HEK293 (cell line): ENCODE measurements at regions not wholly inside any gene's neighbourhood (a gene's known extent, or its start where the extent isn't known, plus 50 kb on each side); places are given as distances from the start of the nearest gene placed in this dataset.

Experiments used
- CTCF ChIA-PET: fragments of 350-600 bp; formaldehyde crosslinking; extraction: SDS; loops from one replicate; lab custom pipeline; 2021; ENCODE audit warnings: antibody characterized with exemption; lab: Yijun Ruan, JAX
- POLR2A ChIA-PET: fragments of 300-600 bp; formaldehyde crosslinking; extraction: SDS; loops from one replicate; lab custom pipeline; 2020; ENCODE audit warnings: antibody characterized with exemption, inconsistent platforms; lab: Yijun Ruan, JAX
- H3K27ac ChIP-seq: fragments of 200-500 bp; sonication (Bioruptor generic); 2 replicates; pipeline ENCODE4 v1.5.1; 2014; ENCODE audit warnings: low read depth, low read length, control low read depth, inconsistent platforms; ENCODE audit errors: extremely low read depth
- H3K36me3 ChIP-seq, 2 experiments: fragments of 200-500 bp in 1 of 2; sonication (Bioruptor generic) in 1 of 2; 1 replicate in 1 of 2; 2 replicates in 1 of 2; pipeline ENCODE4 v1.5.1; 2014 to 2017; ENCODE audit warnings: inconsistent platforms in 2 of 2, low read length in 2 of 2; ENCODE audit not compliant: control insufficient read depth in 2 of 2, insufficient read depth in 1 of 2
- H3K4me1 ChIP-seq: fragments of 200-500 bp; sonication (Bioruptor generic); 2 replicates; pipeline ENCODE4 v1.5.1; 2014; ENCODE audit warnings: mild to moderate bottlenecking, low read length, inconsistent platforms; ENCODE audit not compliant: control insufficient read depth, insufficient read depth
- H3K4me3 ChIP-seq: 2 replicates; pipeline ENCODE4 v1.5.1; 2011; ENCODE audit warnings: low read depth, mild to moderate bottlenecking, control low read depth, low read length, moderate library complexity
- H3K9me3 ChIP-seq: fragments of 200-500 bp; sonication (Bioruptor generic); 2 replicates; pipeline ENCODE4 v1.5.1; 2014; ENCODE audit warnings: low read depth, low read length, inconsistent platforms; ENCODE audit not compliant: control insufficient read depth, insufficient read depth
- FEZF1 ChIP-seq: fragments of 450-650 bp; formaldehyde crosslinking; IDR thresholded peaks from 2 replicates; pipeline ENCODE4 v1.5.1; 2016; ENCODE audit warnings: missing biosample characterization, missing genetic modification characterization
- GLIS2 ChIP-seq: fragments of 450-650 bp; formaldehyde crosslinking; IDR thresholded peaks from 2 replicates; pipeline ENCODE4 v1.5.1; 2016; ENCODE audit warnings: missing biosample characterization, missing genetic modification characterization
- OVOL3 ChIP-seq: fragments of 450-650 bp; formaldehyde crosslinking; IDR thresholded peaks from 2 replicates; pipeline ENCODE4 v1.5.1; 2016; ENCODE audit warnings: missing biosample characterization, missing genetic modification characterization
- PRDM4 ChIP-seq: fragments of 450-650 bp; formaldehyde crosslinking; IDR thresholded peaks from 2 replicates; pipeline ENCODE4 v1.5.1; 2017; ENCODE audit warnings: missing biosample characterization, missing genetic modification characterization
- SALL2 ChIP-seq: fragments of 450-650 bp; formaldehyde crosslinking; IDR thresholded peaks from 2 replicates; pipeline ENCODE4 v1.5.0; 2017; ENCODE audit warnings: missing biosample characterization, mild to moderate bottlenecking, missing genetic modification characterization, borderline replicate concordance
- WT1 ChIP-seq: fragments of 450-650 bp; formaldehyde crosslinking; IDR thresholded peaks from 2 replicates; pipeline ENCODE4 v1.5.1; 2016; ENCODE audit warnings: missing biosample characterization, missing genetic modification characterization
- ZBTB1 ChIP-seq: fragments of 450-650 bp; formaldehyde crosslinking; IDR thresholded peaks from 2 replicates; pipeline ENCODE4 v1.5.1; 2016; ENCODE audit warnings: missing biosample characterization, missing genetic modification characterization
- ZBTB10 ChIP-seq: fragments of 450-650 bp; formaldehyde crosslinking; IDR thresholded peaks from 2 replicates; pipeline ENCODE4 v1.5.1; 2016; ENCODE audit warnings: missing biosample characterization, missing genetic modification characterization
- ZBTB21 ChIP-seq: fragments of 450-650 bp; formaldehyde crosslinking; IDR thresholded peaks from 2 replicates; pipeline ENCODE4 v1.5.1; 2017; ENCODE audit warnings: missing biosample characterization, missing genetic modification characterization
- ZBTB7A ChIP-seq: fragments of 450-650 bp; formaldehyde crosslinking; IDR thresholded peaks from 2 replicates; pipeline ENCODE4 v1.5.1; 2016; ENCODE audit warnings: low read depth, missing biosample characterization, missing genetic modification characterization
- ZFHX2 ChIP-seq: fragments of 450-650 bp; formaldehyde crosslinking; conservative IDR thresholded peaks from 2 replicates; pipeline ENCODE4 v1.5.1; 2016; ENCODE audit warnings: missing biosample characterization, missing genetic modification characterization
- ZFP41 ChIP-seq: fragments of 450-650 bp; formaldehyde crosslinking; IDR thresholded peaks from 2 replicates; pipeline ENCODE4 v1.5.1; 2016; ENCODE audit warnings: missing biosample characterization, missing genetic modification characterization, borderline replicate concordance
- ZNF132 ChIP-seq: fragments of 450-650 bp; formaldehyde crosslinking; IDR thresholded peaks from 2 replicates; pipeline ENCODE4 v1.5.1; 2017; ENCODE audit warnings: missing biosample characterization, missing genetic modification characterization, borderline replicate concordance
- ZNF174 ChIP-seq: fragments of 450-650 bp; formaldehyde crosslinking; IDR thresholded peaks from 2 replicates; pipeline ENCODE4 v1.5.0; 2017; ENCODE audit warnings: missing biosample characterization, mild to moderate bottlenecking, missing genetic modification characterization
- ZNF19 ChIP-seq: fragments of 450-650 bp; formaldehyde crosslinking; IDR thresholded peaks from 2 replicates; pipeline ENCODE4; 2016; ENCODE audit warnings: missing biosample characterization, missing genetic modification characterization, low read depth
- ZNF341 ChIP-seq: fragments of 450-650 bp; formaldehyde crosslinking; IDR thresholded peaks from 2 replicates; pipeline ENCODE4; 2016; ENCODE audit warnings: low read depth, missing biosample characterization, missing genetic modification characterization
- ZNF555 ChIP-seq: fragments of 450-650 bp; formaldehyde crosslinking; conservative IDR thresholded peaks from 2 replicates; pipeline ENCODE4 v1.5.1; 2017; ENCODE audit warnings: missing biosample characterization, mild to moderate bottlenecking, missing genetic modification characterization, inconsistent platforms
- ZNF626 ChIP-seq: fragments of 450-650 bp; sonication (Bioruptor Pico); formaldehyde crosslinking; IDR thresholded peaks from 2 replicates; pipeline ENCODE4 v1.5.1; 2018; ENCODE audit warnings: missing biosample characterization, missing genetic modification characterization, inconsistent platforms
- ZNF658 ChIP-seq: fragments of 450-650 bp; formaldehyde crosslinking; IDR thresholded peaks from 2 replicates; pipeline ENCODE4; 2016; ENCODE audit warnings: missing biosample characterization, missing genetic modification characterization
- ZNF660 ChIP-seq: fragments of 450-650 bp; IDR thresholded peaks from 2 replicates; pipeline ENCODE4 v1.5.1; 2018; ENCODE audit warnings: missing biosample characterization, mild to moderate bottlenecking, missing genetic modification characterization
- ZNF670 ChIP-seq: fragments of 450-650 bp; formaldehyde crosslinking; IDR thresholded peaks from 2 replicates; pipeline ENCODE4 v1.5.1; 2016; ENCODE audit warnings: missing biosample characterization, missing genetic modification characterization, low read depth
- ZNF707 ChIP-seq: fragments of 450-650 bp; formaldehyde crosslinking; IDR thresholded peaks from 2 replicates; pipeline ENCODE4 v1.5.1; 2016; ENCODE audit warnings: missing biosample characterization, missing genetic modification characterization
- ZNF791 ChIP-seq: fragments of 450-650 bp; formaldehyde crosslinking; IDR thresholded peaks from 2 replicates; pipeline ENCODE4 v1.5.1; 2016; ENCODE audit warnings: missing biosample characterization, missing genetic modification characterization
- TF ChIP-seq, protein P1 (sequence below): fragments of 450-650 bp; formaldehyde crosslinking; IDR thresholded peaks from 2 replicates; pipeline ENCODE4 v1.5.1; 2016; ENCODE audit warnings: missing biosample characterization, missing genetic modification characterization, borderline replicate concordance
- TF ChIP-seq, protein P2 (sequence below): fragments of 450-650 bp; formaldehyde crosslinking; IDR thresholded peaks from 2 replicates; pipeline ENCODE4 v1.5.1; 2016; ENCODE audit warnings: missing biosample characterization, missing genetic modification characterization

DNA sequence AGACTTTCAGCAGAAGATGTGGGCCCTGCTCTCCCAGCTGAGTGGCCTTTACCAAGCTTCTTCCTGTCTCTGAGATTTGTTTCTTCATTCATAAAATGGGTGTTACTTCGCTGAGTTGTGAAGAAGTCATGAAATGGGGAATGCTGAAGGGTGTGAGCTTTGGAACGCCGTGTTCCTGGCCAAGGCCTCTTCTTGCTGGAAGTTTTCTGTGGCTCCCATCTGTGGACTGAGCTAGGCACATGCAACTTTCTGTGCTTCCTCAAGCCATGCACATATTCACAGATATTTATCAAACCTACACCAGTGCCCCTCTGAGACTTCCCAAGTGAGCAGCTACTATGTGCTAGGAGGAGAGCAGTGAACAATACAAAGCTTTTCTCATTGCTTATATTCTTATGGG, 106.3 kb upstream of the JUN start (continued):
- no peak for TF ChIP-seq ZNF707 (tag by site-specific recombination)
- no peak for TF ChIP-seq ZNF670 (tag by site-specific recombination)
- TF ChIP-seq ZNF174 (tag by site-specific recombination), result no peak
- TF ChIP-seq FEZF1 (tag by site-specific recombination), result no peak
- TF ChIP-seq ZBTB1, result no peak
- TF ChIP-seq, protein P1, sequence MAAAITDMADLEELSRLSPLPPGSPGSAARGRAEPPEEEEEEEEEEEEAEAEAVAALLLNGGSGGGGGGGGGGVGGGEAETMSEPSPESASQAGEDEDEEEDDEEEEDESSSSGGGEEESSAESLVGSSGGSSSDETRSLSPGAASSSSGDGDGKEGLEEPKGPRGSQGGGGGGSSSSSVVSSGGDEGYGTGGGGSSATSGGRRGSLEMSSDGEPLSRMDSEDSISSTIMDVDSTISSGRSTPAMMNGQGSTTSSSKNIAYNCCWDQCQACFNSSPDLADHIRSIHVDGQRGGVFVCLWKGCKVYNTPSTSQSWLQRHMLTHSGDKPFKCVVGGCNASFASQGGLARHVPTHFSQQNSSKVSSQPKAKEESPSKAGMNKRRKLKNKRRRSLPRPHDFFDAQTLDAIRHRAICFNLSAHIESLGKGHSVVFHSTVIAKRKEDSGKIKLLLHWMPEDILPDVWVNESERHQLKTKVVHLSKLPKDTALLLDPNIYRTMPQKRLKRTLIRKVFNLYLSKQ (tag by site-specific recombination), result no peak
- no peak for TF ChIP-seq ZNF660 (tag by site-specific recombination)
- no peak for TF ChIP-seq ZNF132 (tag by site-specific recombination)
- TF ChIP-seq, all 188 proteins: peak for 0

- H3K9me3 ChIP-seq, result no peaks in the 10 kb centered on the region
- no peaks in the 10 kb centered on the region for H3K36me3 ChIP-seq
- CTCF ChIA-PET, result interaction anchor here (1.5 kb wide), 1 partner anchor 10 kb away, joined by 3 read pairs; no protein-coding TSS in a partner anchor
- peaks cover 9% of the 10 kb centered on the region for H3K4me1 ChIP-seq
- no peak overlapping the region for H3K27ac ChIP-seq
- POLR2A ChIA-PET, result interaction anchor here (0.8 kb wide), 1 partner anchor 103 kb away, joined by 3 read pairs; no protein-coding TSS in a partner anchor
- H3K4me3 ChIP-seq, result no peak overlapping the region
- TF ChIP-seq, protein P2, sequence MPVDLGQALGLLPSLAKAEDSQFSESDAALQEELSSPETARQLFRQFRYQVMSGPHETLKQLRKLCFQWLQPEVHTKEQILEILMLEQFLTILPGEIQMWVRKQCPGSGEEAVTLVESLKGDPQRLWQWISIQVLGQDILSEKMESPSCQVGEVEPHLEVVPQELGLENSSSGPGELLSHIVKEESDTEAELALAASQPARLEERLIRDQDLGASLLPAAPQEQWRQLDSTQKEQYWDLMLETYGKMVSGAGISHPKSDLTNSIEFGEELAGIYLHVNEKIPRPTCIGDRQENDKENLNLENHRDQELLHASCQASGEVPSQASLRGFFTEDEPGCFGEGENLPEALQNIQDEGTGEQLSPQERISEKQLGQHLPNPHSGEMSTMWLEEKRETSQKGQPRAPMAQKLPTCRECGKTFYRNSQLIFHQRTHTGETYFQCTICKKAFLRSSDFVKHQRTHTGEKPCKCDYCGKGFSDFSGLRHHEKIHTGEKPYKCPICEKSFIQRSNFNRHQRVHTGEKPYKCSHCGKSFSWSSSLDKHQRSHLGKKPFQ, result no peak
- TF ChIP-seq ZNF626 (tag by site-specific recombination) (no peak), ZNF791 (tag by site-specific recombination) (no peak), ZBTB7A (no peak), GLIS2 (no peak), OVOL3 (tag by site-specific recombination) (no peak), ZNF658 (tag by site-specific recombination) (no peak), ZFP41 (no peak), SALL2 (tag by site-specific recombination) (no peak), ZNF555 (tag by site-specific recombination) (no peak), ZNF341 (tag by site-specific recombination) (no peak), ZBTB21 (tag by site-specific recombination) (no peak), PRDM4 (tag by site-specific recombination) (no peak), ZFHX2 (no peak), ZNF19 (tag by site-specific recombination) (no peak), ZBTB10 (tag by site-specific recombination) (no peak), WT1 (tag by site-specific recombination) (no peak)
These were observed 106.8 kb upstream of the JUN start for GRCh38 chr1:58890609-58891008.
